Activated naive CD4-positive, alpha-beta T cell treated with anti-CD3 and anti-CD28 coated beads for 36 hours (primary cell): ENCODE measurements at regions not wholly inside any gene's neighbourhood (a gene's known extent, or its start where the extent isn't known, plus 50 kb on each side); places are given as distances from the start of the nearest gene placed in this dataset.

ENCODE experiments used
- CTCF ChIA-PET: fragments of 350-600 bp; sonication (Branson Sonifier 250); formaldehyde crosslinking; loops from one replicate; lab custom pipeline; 2021; ENCODE audit warnings: antibody characterized with exemption; lab: Charles Lee
- DNase-seq: peaks from one replicate; pipeline ENCODE4 v3.0.0-alpha.2; 2020
- H3K27ac Mint-ChIP-seq: one replicate; pipeline ENCODE4 v1.8.0; 2021; ENCODE audit warnings: mild to moderate bottlenecking, mixed read lengths
- H3K27me3 Mint-ChIP-seq: one replicate; pipeline ENCODE4 v1.8.0; 2021; ENCODE audit warnings: low read depth, mixed read lengths
- H3K36me3 Mint-ChIP-seq: one replicate; pipeline ENCODE4 v1.8.0; 2021; ENCODE audit warnings: low read depth, mixed read lengths
- H3K4me1 Mint-ChIP-seq: one replicate; pipeline ENCODE4 v1.8.0; 2021; ENCODE audit warnings: low read depth, mixed read lengths
- H3K4me3 Mint-ChIP-seq: one replicate; pipeline ENCODE4 v1.8.0; 2021; ENCODE audit warnings: mild to moderate bottlenecking, moderate library complexity, mixed read lengths
- H3K9me3 Mint-ChIP-seq: one replicate; pipeline ENCODE4 v1.8.0; 2021; ENCODE audit warnings: mixed read lengths
- intact Hi-C: fragments of 100-400 bp; cut with micrococcal nuclease; formaldehyde crosslinking; loops from one replicate; pipeline ENCODE4 v1.15.1; 2023

DNA sequence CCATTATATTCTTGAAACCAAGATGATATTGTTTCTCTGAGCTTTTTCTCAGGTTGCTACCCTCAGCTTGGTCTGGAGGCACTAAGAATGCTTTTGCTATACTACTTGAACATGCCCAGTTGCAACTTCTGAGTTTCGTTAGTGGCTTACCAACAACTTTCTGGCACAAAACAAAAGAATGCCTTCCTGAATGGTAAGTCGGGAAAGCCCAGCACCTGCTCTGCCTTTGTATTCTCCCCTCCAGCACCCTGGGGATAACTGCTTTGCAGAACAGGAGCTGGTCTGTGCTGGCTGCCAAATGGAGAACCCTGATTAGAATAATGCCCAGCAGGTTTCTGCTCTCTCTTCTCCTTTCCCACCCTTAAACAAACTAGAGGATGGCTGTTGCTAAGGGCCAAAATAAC lies 149.3 kb downstream of the TGFB2 start:
- DNase-seq, result no peak
- Mint-ChIP-seq H3K36me3 (no peaks in the 10 kb centered on the region), H3K9me3 (no peaks in the 10 kb centered on the region), H3K27ac (no peak overlapping the region), H3K4me3 (no peak overlapping the region), H3K4me1 (no peaks in the 10 kb centered on the region), H3K27me3 (peaks cover 5% of the 10 kb centered on the region)
- intact Hi-C loops, result no loop called here
- CTCF ChIA-PET, result no interaction called here

DNA sequence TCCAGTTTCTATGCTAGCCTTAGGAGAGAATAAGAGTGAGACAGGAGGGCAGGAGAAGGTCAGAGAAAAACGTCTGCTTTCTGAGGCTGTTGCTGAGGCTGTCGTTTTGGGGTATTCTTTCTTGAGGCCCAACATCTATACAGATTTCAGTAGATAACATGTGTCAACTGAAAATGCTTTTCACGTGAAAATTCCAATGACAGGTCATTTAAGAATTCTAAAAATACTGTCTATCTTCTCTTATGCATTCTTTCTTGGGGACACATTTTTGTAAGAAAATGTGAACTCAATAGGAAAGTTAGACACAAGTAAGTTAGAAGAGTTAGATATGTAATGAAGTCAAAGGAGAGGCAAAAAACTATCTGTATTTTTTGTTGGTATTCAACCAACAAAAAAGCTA lies 150.8 kb downstream of the TGFB2 start:
- Mint-ChIP-seq H3K27me3 (peaks cover 7% of the 10 kb centered on the region), H3K4me1 (no peaks in the 10 kb centered on the region), H3K27ac (no peak overlapping the region), H3K9me3 (no peaks in the 10 kb centered on the region), H3K4me3 (no peak overlapping the region), H3K36me3 (no peaks in the 10 kb centered on the region)
- DNase-seq, result no peak
- CTCF ChIA-PET, result no interaction called here
- intact Hi-C loops, result no loop called here

DNA sequence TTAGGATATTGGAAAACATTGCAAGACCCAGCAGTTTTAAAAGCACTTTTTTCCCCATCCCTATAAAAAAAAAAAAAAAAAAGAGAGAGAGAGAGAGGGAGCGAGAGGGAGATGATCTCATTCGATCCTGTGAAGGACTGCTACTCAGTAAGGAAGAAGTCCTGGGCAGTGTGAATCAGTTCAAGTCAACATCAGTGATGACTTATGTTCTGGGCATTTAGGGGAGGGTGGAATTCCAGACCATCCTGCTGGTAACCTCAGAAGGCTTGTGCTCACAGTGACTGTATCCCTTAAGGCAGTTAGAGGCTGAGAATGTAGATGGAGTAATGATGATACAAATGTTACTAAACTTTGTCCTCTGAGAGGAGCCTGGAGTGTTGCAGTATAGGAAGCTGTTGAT lies 151.4 kb downstream of the TGFB2 start:
- DNase-seq, result no peak
- no peaks in the 10 kb centered on the region for H3K36me3 Mint-ChIP-seq
- no peaks in the 10 kb centered on the region for H3K4me1 Mint-ChIP-seq
- H3K27ac Mint-ChIP-seq, result no peak overlapping the region
- no peak overlapping the region for H3K4me3 Mint-ChIP-seq
- CTCF ChIA-PET, result no interaction called here
- intact Hi-C loops, result no loop called here
- H3K9me3 Mint-ChIP-seq, result no peaks in the 10 kb centered on the region
- peaks cover 7% of the 10 kb centered on the region for H3K27me3 Mint-ChIP-seq

DNA sequence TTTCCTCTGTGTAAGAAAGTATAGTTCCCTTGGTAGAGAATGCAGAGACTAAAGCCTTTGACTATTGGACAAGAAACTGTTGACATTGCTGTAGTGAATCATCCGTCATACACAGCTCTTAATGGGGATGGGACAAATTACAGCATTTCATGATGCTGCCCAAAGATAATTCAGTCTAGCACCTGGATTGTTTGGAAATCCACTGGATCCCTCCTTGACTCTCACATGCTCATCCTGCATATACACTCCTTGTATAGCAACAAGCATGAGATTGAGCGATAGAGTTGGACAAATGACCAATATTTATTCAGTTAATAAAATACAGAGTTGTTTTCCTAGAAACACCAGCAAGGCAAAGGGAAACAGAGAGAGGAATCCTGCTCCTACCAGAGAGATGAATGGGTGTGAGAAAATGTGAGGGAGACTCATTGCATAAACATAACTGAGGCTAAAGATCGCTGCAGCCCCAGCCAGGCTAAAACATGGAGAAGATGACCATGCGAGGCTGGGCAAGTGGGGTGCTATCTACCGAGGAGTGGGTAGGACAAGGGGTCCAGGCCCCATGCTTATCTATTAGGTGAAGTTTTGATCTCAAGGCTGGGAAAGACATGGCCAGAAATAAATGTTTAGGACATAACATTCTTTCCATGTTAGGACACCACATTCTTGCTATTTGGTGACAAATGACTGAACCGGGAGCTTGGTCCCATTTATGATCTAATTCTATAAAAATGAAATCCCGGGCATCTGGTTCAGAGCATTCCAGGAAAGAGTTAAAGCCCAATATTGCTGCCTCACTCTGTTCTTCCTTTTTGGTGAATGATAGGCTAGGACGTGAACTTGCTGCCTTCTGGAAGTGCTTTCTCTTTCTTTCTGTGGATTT lies 153.2 kb downstream of the TGFB2 start:
- H3K36me3 Mint-ChIP-seq, result no peaks in the 10 kb centered on the region
- no peaks in the 10 kb centered on the region for H3K4me1 Mint-ChIP-seq
- no peak for DNase-seq
- peaks cover 9% of the 10 kb centered on the region for H3K27me3 Mint-ChIP-seq
- intact Hi-C loops, result no loop called here
- H3K4me3 Mint-ChIP-seq, result no peak overlapping the region
- CTCF ChIA-PET, result no interaction called here
- H3K27ac Mint-ChIP-seq, result no peak overlapping the region
- no peaks in the 10 kb centered on the region for H3K9me3 Mint-ChIP-seq

DNA sequence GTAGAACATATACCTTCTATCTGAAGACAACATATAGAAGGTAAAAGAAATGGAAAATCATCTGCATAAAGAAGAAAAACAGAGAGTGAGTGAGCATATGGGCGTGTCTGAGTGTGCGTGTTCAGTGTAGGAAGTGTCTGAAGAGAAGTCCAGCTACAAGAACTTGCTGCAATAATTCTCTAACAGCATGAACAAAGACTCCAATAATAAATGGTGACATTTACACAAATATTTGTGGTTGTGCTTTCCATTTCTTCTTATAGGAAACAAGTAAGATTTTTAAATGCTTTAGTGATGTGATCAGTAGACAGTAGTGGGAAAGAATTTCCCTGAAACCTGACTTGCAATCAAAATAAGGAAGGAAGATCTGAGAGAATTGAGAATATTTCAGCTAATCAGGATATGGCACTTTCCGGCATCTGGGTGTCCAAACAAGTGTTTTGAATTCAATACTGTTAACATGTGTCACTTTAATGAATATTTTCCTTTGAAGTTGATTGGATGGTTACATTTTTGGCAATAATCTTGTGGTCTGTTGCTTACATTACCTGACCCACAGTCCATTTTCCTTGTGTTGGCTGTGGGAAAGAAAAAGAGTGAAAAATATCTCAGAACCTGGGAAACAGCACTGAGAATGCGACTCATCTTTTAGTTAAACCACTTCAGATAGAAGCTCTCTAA lies 154.0 kb downstream of the TGFB2 start:
- Mint-ChIP-seq H3K4me3 (no peak overlapping the region), H3K36me3 (no peaks in the 10 kb centered on the region), H3K9me3 (no peaks in the 10 kb centered on the region), H3K27ac (no peak overlapping the region), H3K4me1 (no peaks in the 10 kb centered on the region), H3K27me3 (peaks cover 9% of the 10 kb centered on the region)
- CTCF ChIA-PET, result no interaction called here
- no peak for DNase-seq
- intact Hi-C loops, result no loop called here

DNA sequence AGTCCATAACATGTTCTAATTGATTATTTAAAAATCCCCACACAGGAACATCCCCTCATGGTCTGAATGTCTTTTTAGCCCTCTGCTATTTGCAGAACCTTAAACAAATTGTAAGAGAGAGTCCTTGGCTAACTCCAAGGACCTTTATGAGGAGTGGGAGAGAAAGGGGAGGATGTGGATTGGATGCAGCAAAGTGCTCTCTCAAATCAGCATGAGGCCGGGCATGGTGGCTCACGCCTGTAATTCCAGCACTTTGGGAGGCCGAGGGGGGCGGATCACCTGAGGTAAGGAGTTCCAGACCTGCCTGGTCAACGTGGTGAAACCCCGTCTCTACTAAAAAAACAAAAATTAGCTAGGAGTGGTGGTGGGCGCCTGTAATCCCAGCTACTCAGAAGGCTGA lies 154.8 kb downstream of the TGFB2 start:
- H3K36me3 Mint-ChIP-seq, result no peaks in the 10 kb centered on the region
- intact Hi-C loops, result no loop called here
- no peak overlapping the region for H3K27ac Mint-ChIP-seq
- no peak overlapping the region for H3K4me3 Mint-ChIP-seq
- H3K4me1 Mint-ChIP-seq, result no peaks in the 10 kb centered on the region
- no peak for DNase-seq
- peaks cover 9% of the 10 kb centered on the region for H3K27me3 Mint-ChIP-seq
- no peaks in the 10 kb centered on the region for H3K9me3 Mint-ChIP-seq
- CTCF ChIA-PET, result no interaction called here

DNA sequence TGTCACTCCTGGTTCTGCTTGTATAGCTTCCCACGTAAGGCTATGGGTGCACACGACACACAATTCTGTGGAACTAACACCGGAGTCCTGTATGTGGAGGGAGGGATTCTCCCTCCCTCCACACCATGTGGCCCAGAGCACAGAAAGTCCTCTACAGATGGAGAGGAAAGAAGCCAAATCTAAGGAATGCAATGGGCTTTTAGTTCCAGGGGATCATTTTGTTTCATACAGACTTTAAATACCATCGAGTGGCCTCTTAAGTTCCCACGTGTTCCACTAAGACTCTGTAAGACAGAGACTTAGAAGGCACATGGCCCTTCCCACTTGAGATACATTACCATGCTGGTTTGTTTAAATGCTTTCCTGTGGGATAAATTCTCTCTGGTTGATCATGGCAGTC lies 156.0 kb downstream of the TGFB2 start:
- Mint-ChIP-seq H3K27me3 (peaks cover 9% of the 10 kb centered on the region), H3K36me3 (no peaks in the 10 kb centered on the region), H3K27ac (no peak overlapping the region), H3K9me3 (no peaks in the 10 kb centered on the region), H3K4me1 (no peaks in the 10 kb centered on the region), H3K4me3 (no peak overlapping the region)
- CTCF ChIA-PET, result no interaction called here
- DNase-seq, result no peak
- intact Hi-C loops, result no loop called here

DNA sequence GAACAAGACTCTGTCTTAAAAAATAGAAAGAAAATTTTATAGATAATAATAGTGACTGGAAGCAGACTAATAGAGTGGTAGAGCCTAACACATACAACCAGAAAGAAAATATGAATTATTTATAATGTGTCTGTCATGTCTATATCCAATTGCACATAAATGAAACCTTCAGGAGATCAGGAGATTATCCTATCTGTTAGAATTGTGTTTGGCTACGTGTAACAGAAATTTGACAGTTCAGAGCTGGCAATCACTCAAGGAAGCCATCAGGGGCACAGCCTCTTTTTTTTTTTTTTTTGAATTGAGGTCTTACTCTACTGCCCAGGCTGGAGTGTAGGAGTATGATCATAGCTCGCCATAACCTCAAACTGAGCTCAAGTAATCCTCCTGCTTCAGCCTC lies 157.2 kb downstream of the TGFB2 start:
- no peak for DNase-seq
- intact Hi-C loops, result no loop called here
- CTCF ChIA-PET, result no interaction called here
- peaks cover 9% of the 10 kb centered on the region for H3K27me3 Mint-ChIP-seq
- H3K4me3 Mint-ChIP-seq, result no peak overlapping the region
- peaks cover 9% of the 10 kb centered on the region for H3K9me3 Mint-ChIP-seq
- H3K27ac Mint-ChIP-seq, result no peak overlapping the region
- peaks cover 4% of the 10 kb centered on the region for H3K36me3 Mint-ChIP-seq
- H3K4me1 Mint-ChIP-seq, result no peaks in the 10 kb centered on the region

DNA sequence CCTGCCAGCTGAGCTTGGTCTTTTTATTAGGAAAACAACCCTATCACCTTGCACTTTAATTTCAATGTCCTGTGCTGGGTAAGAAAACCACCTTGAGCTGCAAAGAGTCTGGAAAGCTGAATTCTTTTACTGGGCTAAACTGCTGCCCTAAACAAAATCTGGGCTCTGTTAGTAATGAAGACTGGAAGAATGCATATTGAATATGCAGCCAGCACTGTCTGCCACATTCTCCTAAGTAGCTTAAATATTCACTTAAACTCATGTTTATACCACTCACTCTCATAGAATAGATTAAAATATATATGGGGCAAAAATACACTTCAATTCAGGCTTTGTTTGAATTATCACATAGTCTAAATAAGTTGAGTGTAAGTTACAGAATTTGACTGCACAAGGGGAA lies 158.0 kb downstream of the TGFB2 start:
- peaks cover 9% of the 10 kb centered on the region for H3K27me3 Mint-ChIP-seq
- no peak overlapping the region for H3K27ac Mint-ChIP-seq
- no peak overlapping the region for H3K4me3 Mint-ChIP-seq
- DNase-seq, result no peak
- intact Hi-C loops, result no loop called here
- peaks cover 4% of the 10 kb centered on the region for H3K36me3 Mint-ChIP-seq
- H3K4me1 Mint-ChIP-seq, result no peaks in the 10 kb centered on the region
- peaks cover 14% of the 10 kb centered on the region for H3K9me3 Mint-ChIP-seq
- CTCF ChIA-PET, result interaction anchor here (0.7 kb wide), 1 partner anchor 14 kb away, joined by 6 read pairs; no protein-coding TSS in a partner anchor

DNA sequence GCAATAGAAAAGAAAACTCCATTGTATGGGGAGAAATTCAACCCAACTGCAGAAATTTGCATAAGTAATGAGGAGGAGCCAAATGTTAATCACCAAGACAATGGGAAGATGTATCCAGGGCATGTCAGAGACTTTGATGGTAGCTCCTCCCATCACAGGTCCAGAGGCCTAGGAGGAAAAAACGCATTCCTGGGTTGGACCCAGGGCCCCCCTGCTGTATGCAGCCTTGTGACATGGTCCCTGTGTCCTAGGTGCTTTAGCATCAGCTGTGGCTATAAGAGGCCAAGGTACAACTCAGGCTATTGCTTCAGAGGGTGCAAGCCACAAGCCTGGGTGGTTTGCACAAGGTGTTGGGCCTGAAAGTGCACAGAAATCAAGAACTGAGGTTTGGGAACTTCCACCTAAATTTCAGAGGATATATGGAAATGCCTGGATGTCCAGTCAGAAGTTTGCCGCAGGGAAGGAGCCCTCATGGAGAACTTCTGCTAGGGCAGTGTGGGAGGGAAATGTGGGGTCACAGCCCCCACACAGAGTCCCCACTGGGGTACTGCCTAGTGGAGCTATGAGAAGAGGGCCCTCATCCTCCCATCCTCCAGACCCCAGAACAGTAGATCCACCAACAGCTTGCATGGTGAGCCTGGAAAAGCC lies 162.3 kb downstream of the TGFB2 start:
- no peak for DNase-seq
- intact Hi-C loops, result no loop called here
- Mint-ChIP-seq H3K36me3 (peaks cover 4% of the 10 kb centered on the region), H3K27ac (no peak overlapping the region), H3K4me1 (no peaks in the 10 kb centered on the region), H3K9me3 (peaks cover 17% of the 10 kb centered on the region), H3K27me3 (peaks cover 2% of the 10 kb centered on the region), H3K4me3 (no peak overlapping the region)
- CTCF ChIA-PET, result no interaction called here

DNA sequence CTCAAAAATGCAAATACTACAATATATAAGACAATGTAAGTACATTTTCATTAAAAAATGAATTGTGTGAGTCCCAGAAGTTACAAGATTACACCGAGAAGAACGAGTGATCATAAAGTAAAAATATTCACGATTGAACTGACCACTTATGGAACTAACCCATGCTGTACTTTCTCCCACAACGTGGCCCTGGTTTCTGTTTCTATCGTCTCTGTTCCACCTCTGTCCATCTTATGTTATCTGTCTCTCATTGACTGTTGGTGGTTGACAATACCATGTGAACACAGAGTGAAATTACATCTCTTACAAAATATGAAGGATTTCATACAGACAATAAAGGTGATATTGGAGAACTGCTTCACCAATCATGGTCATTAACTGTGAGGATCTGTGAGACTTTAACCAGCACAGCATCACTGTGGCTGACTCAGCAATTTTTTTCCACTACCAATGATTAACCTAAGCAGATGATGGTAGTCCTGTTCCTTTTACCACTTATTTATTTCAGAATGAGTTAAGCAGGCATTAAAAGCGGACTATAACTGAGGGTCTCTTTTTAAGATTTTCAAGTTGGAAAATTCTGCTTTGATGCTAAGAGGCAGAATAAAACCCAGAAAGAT lies 165.1 kb downstream of the TGFB2 start:
- no peak overlapping the region for H3K4me3 Mint-ChIP-seq

DNA sequence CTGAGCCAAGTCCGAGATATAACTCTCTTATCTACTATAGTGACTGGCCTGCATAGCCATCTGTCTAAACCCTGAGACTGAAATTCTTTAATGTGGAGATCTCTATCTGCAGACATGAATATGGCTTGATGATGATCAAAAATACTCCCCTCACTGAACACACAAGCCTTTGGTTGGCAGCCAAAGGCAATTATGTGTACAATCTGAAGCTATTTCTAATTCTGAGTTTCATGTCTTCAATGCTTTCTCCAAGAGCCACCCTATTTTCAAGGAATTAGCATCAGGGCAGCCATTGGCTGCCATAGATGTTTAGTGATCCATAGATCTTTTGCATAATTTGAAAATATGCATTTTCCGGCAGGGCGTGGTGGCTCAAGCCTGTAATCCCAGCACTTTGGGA lies 168.2 kb downstream of the TGFB2 start:
- CTCF ChIA-PET, result interaction anchor here (0.9 kb wide), 1 partner anchor 183 kb away, joined by 6 read pairs; no protein-coding TSS in a partner anchor
- no peak for DNase-seq
- H3K27me3 Mint-ChIP-seq, result peaks cover 10% of the 10 kb centered on the region

More for the DNA sequence above, 165.1 kb downstream of the TGFB2 start:
- Mint-ChIP-seq H3K27me3 (peaks cover 6% of the 10 kb centered on the region), H3K9me3 (peaks cover 17% of the 10 kb centered on the region), H3K27ac (no peak overlapping the region), H3K4me1 (no peaks in the 10 kb centered on the region), H3K36me3 (peaks cover 4% of the 10 kb centered on the region)
- CTCF ChIA-PET, result no interaction called here
- DNase-seq, result no peak
- intact Hi-C loops, result no loop called here

More for the DNA sequence above, 168.2 kb downstream of the TGFB2 start:
- peaks cover 2% of the 10 kb centered on the region for H3K9me3 Mint-ChIP-seq
- intact Hi-C loops, result no loop called here
- no peaks in the 10 kb centered on the region for H3K36me3 Mint-ChIP-seq
- no peak overlapping the region for H3K27ac Mint-ChIP-seq
- no peak overlapping the region for H3K4me3 Mint-ChIP-seq
- no peaks in the 10 kb centered on the region for H3K4me1 Mint-ChIP-seq
